Adrenal gland (tissue), 9 donors: ENCODE measurements at regions not wholly inside any gene's neighbourhood (a gene's known extent, or its start where the extent isn't known, plus 50 kb on each side); places are given as distances from the start of the nearest gene placed in this dataset.

Experiments
- DNase-seq, 7 donors: peaks; one replicate each; pipeline ENCODE4 v3.0.0-alpha.2; 2019 to 2020
- H3K27ac ChIP-seq, 5 donors: fragments of 200-600 bp; sonication (generic) in 4 of 5; 1 replicate in 3 of 5; 2 replicates in 2 of 5; pipeline versions ENCODE4 v1.5.1 to v1.8.0; 2016 to 2020; ENCODE audit warnings: mild to moderate bottlenecking in 1 of 5
- H3K27me3 ChIP-seq: fragments of 200-600 bp; 2 replicates; pipeline ENCODE4 v1.8.0; 2021
- H3K36me3 ChIP-seq, 2 donors: fragments of 200-600 bp; replicated peaks in 1 of 2; 1 replicate in 1 of 2; 2 replicates in 1 of 2; pipeline versions ENCODE4 v1.5.1 to v1.8.0; 2018 to 2022
- H3K4me1 ChIP-seq, 2 donors: fragments of 200-600 bp; replicated peaks in 1 of 2; 1 replicate in 1 of 2; 2 replicates in 1 of 2; pipeline versions ENCODE4 v1.5.1 to v1.8.0; 2018 to 2021
- H3K4me3 ChIP-seq, 4 donors: fragments of 200-600 bp; sonication (generic) in 3 of 4; one replicate each; pipeline ENCODE4 v1.5.1; 2016 to 2018
- H3K9me3 ChIP-seq, 3 donors: fragments of 200-600 bp; sonication (generic) in 1 of 3; replicated peaks in 1 of 3; 1 replicate in 2 of 3; 2 replicates in 1 of 3; pipeline versions ENCODE4 v1.5.1 to v1.8.0; 2016 to 2021
- POLR2A ChIP-seq, 2 donors: fragments of 450-650 bp; IDR thresholded peaks; one replicate each; pipeline ENCODE4 v1.6.1; 2017; ENCODE audit warnings: antibody characterized with exemption in 2 of 2, mild to moderate bottlenecking in 2 of 2, moderate library complexity in 1 of 2
- WGBS, 4 donors: extraction: QIAGEN DNeasy Blood & Tissue Kit in 2 of 4; methylation state at CpG; one replicate each; pipeline versions ENCODE4 v1.1.5 to v1.1.7; 2013 to 2017; 5-methylcytosine and 5-hydroxymethylcytosine counted together
- intact Hi-C, 2 donors: fragments of 100-400 bp; cut with DNase I; formaldehyde crosslinking; loops; one replicate each; pipeline versions ENCODE4 v1.14.1 to v1.15.0; 2022 to 2023
- TF ChIP-seq, protein P1 (sequence below), 6 experiments: fragments of 450-650 bp in 4 of 6; fragments of 200-600 bp in 2 of 6; sonication (generic) in 1 of 6; IDR thresholded peaks; 1 replicate in 5 of 6; 2 replicates in 1 of 6; pipeline versions ENCODE4 v1.5.1 to v1.8.0; 2016 to 2021; ENCODE audit warnings: antibody characterized with exemption in 6 of 6, mild to moderate bottlenecking in 2 of 6, moderate library complexity in 1 of 6
- donor health status: healthy with polysubstance abuse.
- donor health status: Bipolar disorder and iron deficiency.
- donor health status: DM: yes; HTN: yes; CAD: no.
- donor health status: DM: no; HTN: no; CAD: no.
- donor health status: DM: no; HTN: no; CAD: no.

DNA sequence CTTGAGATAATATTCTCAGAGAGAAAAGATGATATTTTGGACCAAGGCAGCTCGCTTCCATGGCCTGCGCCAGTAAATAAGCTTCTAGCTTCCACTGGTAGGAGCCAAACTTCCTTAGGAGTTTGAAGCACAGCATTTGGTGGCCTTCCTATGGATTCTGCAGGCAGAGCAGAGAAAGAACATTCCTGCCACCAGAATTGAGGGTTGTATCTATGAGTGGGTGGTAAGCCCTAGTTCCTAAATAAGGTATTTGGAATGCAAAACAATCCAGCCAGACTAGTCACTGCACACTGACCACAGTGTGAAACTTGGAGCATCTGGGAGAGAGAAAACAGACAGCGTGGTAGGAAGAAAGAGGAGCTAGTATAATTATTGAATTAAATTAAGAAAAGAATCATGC lies 54.1 kb upstream of the BCAR3 start:
- Histone ChIP-seq H3K27me3 (no peaks in the 10 kb centered on the region), H3K9me3 (no peaks in the 10 kb centered on the region), H3K27ac (no peak overlapping the region), H3K4me3 (no peak overlapping the region), H3K4me1 (no peaks in the 10 kb centered on the region), H3K36me3 (no peaks in the 10 kb centered on the region)
- TF ChIP-seq, protein P1, sequence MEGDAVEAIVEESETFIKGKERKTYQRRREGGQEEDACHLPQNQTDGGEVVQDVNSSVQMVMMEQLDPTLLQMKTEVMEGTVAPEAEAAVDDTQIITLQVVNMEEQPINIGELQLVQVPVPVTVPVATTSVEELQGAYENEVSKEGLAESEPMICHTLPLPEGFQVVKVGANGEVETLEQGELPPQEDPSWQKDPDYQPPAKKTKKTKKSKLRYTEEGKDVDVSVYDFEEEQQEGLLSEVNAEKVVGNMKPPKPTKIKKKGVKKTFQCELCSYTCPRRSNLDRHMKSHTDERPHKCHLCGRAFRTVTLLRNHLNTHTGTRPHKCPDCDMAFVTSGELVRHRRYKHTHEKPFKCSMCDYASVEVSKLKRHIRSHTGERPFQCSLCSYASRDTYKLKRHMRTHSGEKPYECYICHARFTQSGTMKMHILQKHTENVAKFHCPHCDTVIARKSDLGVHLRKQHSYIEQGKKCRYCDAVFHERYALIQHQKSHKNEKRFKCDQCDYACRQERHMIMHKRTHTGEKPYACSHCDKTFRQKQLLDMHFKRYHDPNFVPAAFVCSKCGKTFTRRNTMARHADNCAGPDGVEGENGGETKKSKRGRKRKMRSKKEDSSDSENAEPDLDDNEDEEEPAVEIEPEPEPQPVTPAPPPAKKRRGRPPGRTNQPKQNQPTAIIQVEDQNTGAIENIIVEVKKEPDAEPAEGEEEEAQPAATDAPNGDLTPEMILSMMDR (IDR thresholded peaks at IDR 0.05): no peak
- no peak for TF ChIP-seq POLR2A (IDR thresholded peaks at IDR 0.05)
- no peak for DNase-seq
- intact Hi-C loops: no loop called here
- 92 to 97% (median 95%) methylated on average over 3 of the region's 3 CpGs for WGBS, 4 donors

DNA sequence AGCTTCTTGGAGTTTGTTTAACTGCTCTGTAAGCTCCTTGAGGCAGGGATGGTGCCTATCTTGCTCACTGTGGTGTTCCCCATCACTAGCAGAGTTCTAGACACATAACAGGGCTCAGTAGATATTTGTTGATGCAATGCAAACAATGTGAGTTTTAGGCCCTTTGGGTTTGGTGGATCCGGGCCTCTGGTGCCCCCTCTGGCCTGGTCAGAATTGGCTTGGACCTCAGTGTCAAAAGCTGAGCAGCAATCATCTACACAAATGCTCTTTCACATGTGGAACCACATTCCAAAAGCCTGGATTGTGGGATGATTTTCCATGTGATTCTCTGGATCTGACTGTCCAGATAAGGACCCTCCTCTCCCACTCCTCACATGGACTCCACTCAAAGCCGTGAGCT lies 53.4 kb upstream of the BCAR3 start:
- TF ChIP-seq POLR2A (IDR thresholded peaks at IDR 0.05): no peak
- TF ChIP-seq, protein P1 (IDR thresholded peaks at IDR 0.05): peak in 2 of 6 experiments; percentile 8 to 12
- Histone ChIP-seq H3K4me3 (no peak overlapping the region), H3K27ac (no peak overlapping the region), H3K4me1 (no peaks in the 10 kb centered on the region), H3K27me3 (no peaks in the 10 kb centered on the region), H3K36me3 (no peaks in the 10 kb centered on the region), H3K9me3 (no peaks in the 10 kb centered on the region)
- WGBS, 4 donors: 84 to 100% (median 96%) methylated on average over 1 to 2 of the region's 2 CpGs
- intact Hi-C loops: no loop called here
- no peak for DNase-seq

DNA sequence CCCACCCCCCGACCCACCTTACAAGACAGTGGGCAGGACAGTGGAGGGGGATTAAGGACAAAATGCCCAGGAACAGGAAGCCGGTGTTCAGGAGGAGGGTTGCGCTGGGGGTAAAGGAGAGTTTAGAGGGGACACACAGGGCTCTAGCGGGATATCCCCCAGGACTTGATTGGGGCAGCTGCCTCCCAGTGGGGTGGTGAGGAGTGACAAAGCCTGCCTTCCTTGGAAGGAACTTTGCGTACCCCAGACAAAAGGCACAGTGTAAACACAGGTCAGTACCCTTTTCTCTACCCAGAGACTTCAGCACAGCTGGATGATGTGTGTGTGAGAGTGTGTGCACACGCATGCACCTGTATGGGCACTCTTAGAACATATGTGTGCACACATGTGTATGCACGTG lies 51.7 kb upstream of the BCAR3 start:
- H3K27ac ChIP-seq: no peak overlapping the region

DNA sequence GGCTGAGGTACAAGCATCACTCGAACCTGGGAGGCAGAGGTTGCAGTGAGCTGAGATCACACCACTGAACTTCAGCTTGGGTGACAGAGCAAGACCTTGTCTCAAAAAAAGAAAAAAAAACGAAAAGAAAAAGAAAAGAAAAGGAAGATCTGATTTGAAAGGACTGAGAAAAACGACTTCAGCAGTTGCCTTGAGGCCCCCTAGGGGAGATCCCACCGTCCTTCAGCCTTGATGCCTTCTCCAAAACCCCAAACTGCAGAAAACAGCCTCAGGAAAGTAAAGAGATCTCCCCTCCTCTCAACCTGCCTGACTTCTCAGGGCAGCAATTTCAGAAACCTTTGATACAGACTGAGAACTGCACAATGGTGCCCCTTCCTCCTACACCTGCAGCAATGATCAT lies 50.9 kb upstream of the BCAR3 start:
- DNase-seq: no peak
- intact Hi-C loops: no loop called here
- 58 to 68% (median 61%) methylated on average over 4 of the region's 4 CpGs for WGBS, 4 donors
- TF ChIP-seq, protein P1 (IDR thresholded peaks at IDR 0.05): no peak
- H3K27ac ChIP-seq: no peak overlapping the region
- H3K27me3 ChIP-seq: no peaks in the 10 kb centered on the region
- no peaks in the 10 kb centered on the region for H3K9me3 ChIP-seq
- no peaks in the 10 kb centered on the region for H3K4me1 ChIP-seq
- H3K4me3 ChIP-seq: no peak overlapping the region
- no peaks in the 10 kb centered on the region for H3K36me3 ChIP-seq

More for the DNA sequence above, 51.7 kb upstream of the BCAR3 start:
- no peaks in the 10 kb centered on the region for H3K9me3 ChIP-seq
- H3K36me3 ChIP-seq: no peaks in the 10 kb centered on the region
- TF ChIP-seq POLR2A (IDR thresholded peaks at IDR 0.05): no peak
- TF ChIP-seq, protein P1 (IDR thresholded peaks at IDR 0.05): no peak
- WGBS, 4 donors: 89 to 98% (median 94%) methylated on average over 7 of the region's 7 CpGs
- no peak for DNase-seq
- intact Hi-C loops: no loop called here
- no peaks in the 10 kb centered on the region for H3K27me3 ChIP-seq
- no peaks in the 10 kb centered on the region for H3K4me1 ChIP-seq
- no peak overlapping the region for H3K4me3 ChIP-seq
